EH (cell line): ENCODE measurements at regions not wholly inside any gene's neighbourhood (a gene's known extent, or its start where the extent isn't known, plus 50 kb on each side); places are given as distances from the start of the nearest gene placed in this dataset.
"Not testable (repeated sequence)": the region's sequence is repeated elsewhere in the genome, so short reads cannot be mapped to it uniquely, and the experiment has no call there.

Source experiments
- DNase-seq: peaks from one replicate; pipeline ENCODE4 v3.0.0-alpha.2; 2015; ENCODE audit warnings: low read depth

DNA sequence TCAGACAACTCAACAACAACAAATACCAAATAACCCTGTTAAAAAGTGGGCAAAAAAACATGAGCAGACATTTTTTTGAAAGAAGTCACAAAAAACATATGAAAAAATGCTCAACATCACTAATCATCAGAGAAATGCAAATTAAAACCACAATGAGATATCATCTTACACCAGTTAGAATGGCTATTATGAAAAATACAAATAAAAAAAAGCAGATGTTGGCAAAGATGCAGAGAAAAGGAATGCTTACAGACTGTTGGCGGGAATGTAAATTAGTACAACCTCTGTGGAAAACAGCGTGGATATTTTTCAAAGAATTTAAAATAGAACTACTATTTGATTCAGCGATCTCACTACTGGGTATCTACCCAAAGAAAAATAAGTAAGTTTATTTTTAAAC, 114.0 kb downstream of the SLC38A4 start:
- peak; percentile 67 for DNase-seq

- no peak for DNase-seq
These were observed 115.6 kb downstream of the SLC38A4 start for GRCh38 chr12:46710125-46710743.

- peak; percentile 81 for DNase-seq
These were observed 123.0 kb downstream of the SLC38A4 start for GRCh38 chr12:46702581-46703344.

- DNase-seq: no peak
These were observed 124.4 kb downstream of the SLC38A4 start for GRCh38 chr12:46701356-46701755.

GRCh38 chr12:46699986-46700385, 125.8 kb downstream of the SLC38A4 start:
- DNase-seq: no peak

DNA sequence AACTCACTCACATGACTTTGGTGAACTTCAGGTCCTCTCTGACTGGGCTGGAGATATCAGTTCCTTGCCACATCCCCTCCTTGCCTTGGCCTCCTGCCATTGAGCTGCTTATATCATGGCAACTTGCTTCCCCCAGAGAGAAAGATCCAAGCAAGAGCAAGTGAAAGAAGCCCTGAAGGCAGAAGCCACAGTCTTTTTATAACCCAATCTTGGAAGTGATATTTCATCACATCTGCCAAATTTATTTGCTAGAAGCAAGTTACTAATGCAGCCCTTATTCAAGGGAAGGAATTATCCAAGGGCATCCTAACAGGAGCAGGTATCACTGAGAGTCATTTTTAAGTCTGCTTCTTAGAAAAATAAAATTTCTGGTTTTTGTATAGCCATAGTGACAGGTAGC, 127.8 kb downstream of the SLC38A4 start:
- DNase-seq: no peak

DNA sequence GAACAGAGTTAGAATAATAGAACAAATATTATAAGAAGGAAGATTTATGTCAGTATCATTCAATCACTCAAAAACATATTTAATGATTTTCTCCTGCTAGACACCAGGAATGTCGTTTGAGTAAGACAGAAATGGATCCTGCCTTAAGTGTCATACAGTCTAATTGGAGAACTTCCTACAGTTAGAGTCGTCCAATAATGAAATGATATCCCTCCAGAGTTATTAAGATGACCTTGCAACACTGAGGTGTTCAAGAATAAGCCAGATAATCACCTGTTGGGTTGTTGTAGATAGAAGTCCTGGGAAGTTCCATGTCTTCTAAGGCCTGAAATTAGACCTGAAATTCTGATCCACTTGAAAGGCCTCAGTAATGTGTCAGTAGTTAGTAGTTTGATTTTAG, 132.3 kb downstream of the SLC38A4 start:
- DNase-seq: no peak

DNA sequence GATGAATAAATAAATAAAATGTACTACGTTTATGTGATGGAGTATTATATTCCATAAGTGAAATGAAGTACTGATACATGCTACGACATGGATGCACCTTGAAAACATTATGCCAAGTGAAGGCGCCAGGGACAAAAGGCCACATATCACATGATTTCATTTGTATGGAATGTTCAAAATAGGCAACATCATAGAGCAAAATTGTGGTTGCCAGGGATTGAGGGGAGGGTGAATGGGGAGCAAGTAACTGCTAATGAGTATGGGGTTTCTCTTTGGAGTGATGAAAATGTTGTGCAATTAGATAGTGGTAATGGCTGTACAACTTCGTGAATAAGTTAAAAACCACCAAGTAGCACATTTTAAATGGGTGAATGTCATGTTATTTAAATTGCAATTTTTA, 132.8 kb downstream of the SLC38A4 start:
- no peak for DNase-seq

DNA sequence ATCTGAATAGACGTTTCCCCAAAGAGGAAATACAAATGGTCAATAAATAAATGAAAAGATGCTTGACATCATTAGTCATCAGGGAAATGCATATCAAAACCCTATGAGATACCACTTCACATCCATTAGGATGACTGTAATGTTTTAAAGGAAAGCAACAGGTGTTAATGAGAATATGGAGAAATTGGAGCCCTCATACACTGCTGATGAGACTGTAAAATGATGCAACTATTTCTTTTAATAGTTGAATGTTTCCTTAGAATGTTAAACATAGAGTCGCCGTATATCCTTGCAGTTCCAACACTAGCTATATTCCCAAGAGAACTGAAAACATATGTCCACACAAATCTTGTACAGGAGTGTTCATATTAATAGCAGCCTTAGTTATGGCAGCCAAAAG, 133.2 kb downstream of the SLC38A4 start:
- DNase-seq: no peak

DNA sequence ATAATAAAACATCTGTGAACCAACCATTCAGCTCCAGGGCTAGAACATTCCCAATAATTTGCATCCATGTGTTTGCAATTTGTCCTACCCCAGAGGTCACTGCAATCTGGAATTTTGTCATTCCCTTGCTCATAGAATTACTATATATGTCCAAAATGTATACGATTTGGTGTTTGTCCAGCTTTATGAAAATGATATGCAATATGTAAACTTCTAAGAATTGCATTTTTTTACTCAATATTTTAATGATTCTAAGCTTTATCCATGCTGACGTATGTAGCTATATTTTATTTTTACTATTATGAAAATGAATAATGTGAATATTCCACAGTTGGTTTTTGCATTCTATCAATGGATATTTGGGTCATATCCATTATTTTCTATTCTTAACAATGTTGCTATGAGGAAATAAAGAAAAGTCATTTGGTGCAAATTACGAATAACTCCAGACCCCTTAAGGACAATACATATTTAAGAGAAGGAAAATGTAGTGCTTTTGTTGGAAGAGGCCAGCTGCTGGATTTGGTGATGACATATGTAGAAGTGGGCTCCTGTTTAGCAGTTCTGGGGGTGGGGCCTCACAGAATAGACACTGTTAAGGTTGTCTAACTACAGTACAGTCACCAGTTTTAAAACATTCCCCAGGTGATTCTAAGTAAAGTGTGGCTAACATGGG, 139.4 kb downstream of the SLC38A4 start:
- no peak for DNase-seq

DNA sequence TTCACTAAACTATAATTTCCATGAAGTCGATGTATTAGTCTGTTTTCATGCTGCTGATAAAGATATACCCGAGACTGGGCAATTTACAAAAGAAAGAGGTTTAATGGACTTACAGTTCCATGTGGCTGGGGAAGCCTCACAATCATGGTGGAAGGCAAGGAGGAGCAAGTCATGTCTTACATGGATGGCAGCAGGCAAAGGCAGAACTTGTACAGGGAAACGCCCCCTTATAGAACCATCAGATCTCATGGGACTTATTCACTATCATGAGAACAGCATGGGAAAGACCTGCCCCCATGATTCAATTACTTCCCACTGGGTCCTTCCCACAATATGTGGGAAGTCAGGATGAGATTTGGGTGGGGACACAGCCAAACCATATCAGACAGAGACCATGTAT, 141.6 kb downstream of the SLC38A4 start:
- not testable (repeated sequence) for DNase-seq

DNA sequence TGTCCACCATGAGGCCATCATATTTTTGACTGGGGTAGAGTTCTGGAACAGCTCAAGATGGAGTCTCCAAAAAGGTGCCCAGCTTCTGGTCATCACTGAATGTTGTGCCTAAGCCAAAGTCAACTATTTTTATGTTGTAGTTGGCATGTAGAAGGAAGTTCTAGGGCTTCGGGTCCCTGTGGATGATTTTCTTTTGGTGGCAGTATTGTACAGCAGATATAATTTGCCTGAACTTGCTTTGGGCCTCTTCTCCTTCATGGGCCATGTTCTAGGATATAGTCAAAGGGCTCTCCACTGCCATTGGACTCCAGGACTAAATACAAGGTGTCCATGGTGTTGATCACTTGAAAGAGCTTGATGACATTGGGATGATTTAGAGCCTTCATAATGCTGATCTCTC, 143.6 kb downstream of the SLC38A4 start:
- DNase-seq: no peak

GRCh38 chr12:46680506-46680905, 145.3 kb downstream of the SLC38A4 start:
- DNase-seq: no peak

- DNase-seq: no peak
These were observed 146.0 kb downstream of the SLC38A4 start for GRCh38 chr12:46679754-46680153.

- DNase-seq: no peak
These were observed 147.4 kb downstream of the SLC38A4 start for GRCh38 chr12:46678426-46678825.

- peak; percentile 62 for DNase-seq
These were observed 148.0 kb downstream of the SLC38A4 start for GRCh38 chr12:46677749-46678148.

- no peak for DNase-seq
These were observed 148.8 kb downstream of the SLC38A4 start for GRCh38 chr12:46676797-46677520.

DNA sequence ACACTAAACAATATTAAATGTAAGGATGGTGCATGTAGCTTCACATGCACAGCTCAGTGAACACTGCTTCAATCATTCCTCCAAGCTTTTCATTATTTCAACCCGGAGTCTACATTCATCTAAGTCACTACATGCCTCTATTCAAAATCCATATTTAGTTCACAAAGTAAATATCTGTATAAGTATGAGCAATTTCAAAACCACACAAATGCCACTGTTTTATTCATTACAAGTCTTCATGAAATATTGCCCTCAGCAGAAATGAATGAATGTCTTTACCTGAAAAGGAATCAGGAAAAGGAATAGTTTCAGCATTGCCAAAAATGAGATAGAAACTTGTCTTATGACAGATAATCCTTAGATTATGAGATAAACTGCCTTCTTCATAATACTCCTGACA, 149.4 kb downstream of the SLC38A4 start:
- DNase-seq: no peak

DNA sequence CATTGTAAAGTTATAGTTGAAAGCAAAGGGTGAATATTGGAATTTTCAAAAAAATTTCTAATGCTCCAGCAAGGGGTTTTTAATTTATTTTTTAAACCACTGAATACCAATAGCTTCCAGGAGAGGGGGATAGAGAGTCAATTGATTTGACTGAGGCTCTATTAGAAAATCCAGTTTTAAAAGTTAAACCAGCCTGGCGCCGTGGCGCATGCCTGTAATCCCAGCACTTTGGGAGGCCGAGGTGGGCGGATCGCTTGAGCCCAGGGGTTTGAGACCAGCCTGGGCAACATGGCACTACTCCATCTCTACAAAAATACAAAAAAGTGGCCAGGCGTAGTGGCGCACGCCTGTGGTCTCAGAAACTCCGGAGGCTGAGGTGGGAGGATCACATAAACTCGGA, 150.1 kb downstream of the SLC38A4 start:
- DNase-seq: peak; percentile 54

- no peak for DNase-seq
These were observed 151.0 kb downstream of the SLC38A4 start for GRCh38 chr12:46674800-46675199.

DNA sequence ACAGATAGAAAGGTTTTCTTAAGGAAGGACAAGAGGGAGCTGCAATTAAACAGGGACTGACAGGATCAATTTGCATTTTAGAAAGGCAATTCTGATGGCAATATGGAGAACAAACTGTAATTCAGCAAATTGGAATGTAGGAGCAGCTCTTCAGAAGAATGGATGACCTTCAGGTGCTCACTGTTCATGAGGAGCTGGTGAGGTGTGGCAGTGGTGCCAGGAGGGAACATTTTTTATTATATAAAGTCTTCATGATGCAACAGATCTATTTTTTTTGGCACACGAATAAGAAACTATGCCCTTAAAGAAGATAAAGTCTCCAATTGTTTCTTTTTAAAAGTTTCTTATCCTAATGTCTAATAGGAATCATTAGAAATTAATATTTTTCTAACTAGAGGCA, 151.7 kb downstream of the SLC38A4 start:
- no peak for DNase-seq

DNA sequence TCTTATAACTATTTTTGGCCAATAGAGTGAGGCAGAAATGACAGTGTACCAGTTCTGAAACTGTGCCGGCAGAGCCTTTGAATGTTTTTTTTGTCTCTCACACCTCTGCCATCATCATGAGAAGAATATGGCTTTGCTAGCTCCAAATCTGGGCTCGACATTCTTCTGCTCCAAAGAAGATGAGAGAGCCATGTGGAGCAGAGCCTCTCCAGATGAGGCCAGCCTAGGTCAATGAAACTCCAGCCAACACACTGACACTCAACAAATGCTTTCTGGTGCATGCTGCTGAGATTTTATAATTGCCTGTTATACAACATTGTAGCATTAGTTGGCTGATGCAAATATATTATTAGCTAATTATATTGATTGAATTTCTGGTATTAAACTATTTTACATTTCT, 154.7 kb downstream of the SLC38A4 start:
- DNase-seq: no peak

DNA sequence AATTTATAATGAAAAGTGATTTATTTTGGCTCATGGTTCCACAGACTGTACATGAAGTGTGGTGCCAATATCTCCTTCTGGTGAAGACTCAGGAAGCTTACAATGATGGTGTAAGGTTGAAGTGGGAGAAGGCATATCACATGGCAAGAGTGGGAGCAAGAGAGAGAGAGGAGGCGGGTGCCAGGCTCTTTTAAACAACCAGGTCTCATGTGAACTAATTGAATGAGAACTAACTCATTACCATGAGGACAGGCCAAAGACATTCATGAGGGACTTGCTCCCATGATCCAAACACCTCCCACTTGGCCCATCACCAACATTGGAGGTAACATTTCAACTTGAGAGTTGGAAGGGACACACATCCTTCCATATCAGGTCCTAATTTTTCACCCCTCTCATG, 155.2 kb downstream of the SLC38A4 start:
- DNase-seq: no peak
